GM20000 (cell line): ENCODE measurements at regions not wholly inside any gene's neighbourhood (a gene's known extent, or its start where the extent isn't known, plus 50 kb on each side); places are given as distances from the start of the nearest gene placed in this dataset.

Experiments
- DNase-seq: peaks from one replicate; pipeline ENCODE4 v3.0.0; 2012; ENCODE audit warnings: low spot score
- TF ChIP-seq, protein P1 (sequence below): IDR thresholded peaks from 2 replicates; pipeline ENCODE4 v1.5.1; 2012; ENCODE audit warnings: mild to moderate bottlenecking, control low read depth; ENCODE audit errors: extremely low read depth, missing control alignments

DNA sequence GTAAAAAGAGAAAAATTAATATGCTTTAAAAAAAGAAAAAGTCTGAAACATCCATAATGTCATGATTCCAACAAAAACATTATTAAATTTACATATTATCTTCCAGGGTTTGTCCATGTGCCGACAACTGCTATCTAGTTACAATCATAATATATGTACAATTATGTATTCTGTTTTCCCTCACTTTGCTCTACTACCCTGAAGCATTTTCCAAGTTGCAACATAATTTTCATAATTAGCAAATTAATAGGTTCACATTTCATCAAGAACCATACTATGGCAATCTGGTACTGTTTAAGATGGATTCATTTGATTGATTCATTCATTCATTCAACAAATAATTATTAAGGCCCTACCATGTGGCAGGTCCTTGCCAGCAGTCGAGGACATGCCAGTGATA lies 128.9 kb upstream of the LEF1 start:
- no peak for DNase-seq
- TF ChIP-seq, protein P1, sequence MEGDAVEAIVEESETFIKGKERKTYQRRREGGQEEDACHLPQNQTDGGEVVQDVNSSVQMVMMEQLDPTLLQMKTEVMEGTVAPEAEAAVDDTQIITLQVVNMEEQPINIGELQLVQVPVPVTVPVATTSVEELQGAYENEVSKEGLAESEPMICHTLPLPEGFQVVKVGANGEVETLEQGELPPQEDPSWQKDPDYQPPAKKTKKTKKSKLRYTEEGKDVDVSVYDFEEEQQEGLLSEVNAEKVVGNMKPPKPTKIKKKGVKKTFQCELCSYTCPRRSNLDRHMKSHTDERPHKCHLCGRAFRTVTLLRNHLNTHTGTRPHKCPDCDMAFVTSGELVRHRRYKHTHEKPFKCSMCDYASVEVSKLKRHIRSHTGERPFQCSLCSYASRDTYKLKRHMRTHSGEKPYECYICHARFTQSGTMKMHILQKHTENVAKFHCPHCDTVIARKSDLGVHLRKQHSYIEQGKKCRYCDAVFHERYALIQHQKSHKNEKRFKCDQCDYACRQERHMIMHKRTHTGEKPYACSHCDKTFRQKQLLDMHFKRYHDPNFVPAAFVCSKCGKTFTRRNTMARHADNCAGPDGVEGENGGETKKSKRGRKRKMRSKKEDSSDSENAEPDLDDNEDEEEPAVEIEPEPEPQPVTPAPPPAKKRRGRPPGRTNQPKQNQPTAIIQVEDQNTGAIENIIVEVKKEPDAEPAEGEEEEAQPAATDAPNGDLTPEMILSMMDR, result no peak

GRCh38 chr4:108292229-108292628 lies 123.5 kb upstream of the LEF1 start:
- DNase-seq, result no peak
- TF ChIP-seq, protein P1, result no peak

- TF ChIP-seq, protein P1, result no peak
- no peak for DNase-seq
Measured at GRCh38 chr4:108291137-108291536, 122.4 kb upstream of the LEF1 start.

DNA sequence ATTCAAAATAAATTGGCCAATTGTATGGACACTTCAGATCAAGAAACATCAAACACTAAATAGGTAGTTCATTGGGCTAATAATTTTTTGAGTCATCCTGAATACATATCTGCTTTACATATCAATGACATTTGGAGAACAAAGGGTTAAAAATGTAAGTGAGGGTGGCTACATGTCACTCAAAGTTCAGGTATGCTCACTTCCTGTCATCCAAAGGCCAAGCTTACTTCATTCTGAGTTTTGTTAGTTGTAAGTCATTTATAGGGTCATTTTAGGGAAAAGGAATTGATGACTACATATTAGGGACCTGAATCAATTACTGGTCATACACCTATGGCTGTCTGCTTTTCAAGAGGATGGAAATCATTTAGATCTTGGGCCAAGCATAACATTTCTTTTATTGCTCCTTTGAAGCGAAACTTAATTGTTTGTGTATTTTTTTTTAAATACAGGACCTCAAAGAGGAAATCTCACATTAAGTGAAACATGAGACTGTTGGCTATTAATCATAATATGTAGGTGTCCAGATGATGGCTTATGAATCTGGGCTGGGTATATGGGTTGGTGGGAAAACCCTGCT lies 119.2 kb upstream of the LEF1 start:
- DNase-seq, result no peak
- TF ChIP-seq, protein P1, result no peak

GRCh38 chr4:108280072-108280471 lies 111.3 kb upstream of the LEF1 start:
- DNase-seq, result no peak
- TF ChIP-seq, protein P1, result no peak

GRCh38 chr4:108276690-108277089 lies 108.0 kb upstream of the LEF1 start:
- TF ChIP-seq, protein P1, result no peak
- no peak for DNase-seq

DNA sequence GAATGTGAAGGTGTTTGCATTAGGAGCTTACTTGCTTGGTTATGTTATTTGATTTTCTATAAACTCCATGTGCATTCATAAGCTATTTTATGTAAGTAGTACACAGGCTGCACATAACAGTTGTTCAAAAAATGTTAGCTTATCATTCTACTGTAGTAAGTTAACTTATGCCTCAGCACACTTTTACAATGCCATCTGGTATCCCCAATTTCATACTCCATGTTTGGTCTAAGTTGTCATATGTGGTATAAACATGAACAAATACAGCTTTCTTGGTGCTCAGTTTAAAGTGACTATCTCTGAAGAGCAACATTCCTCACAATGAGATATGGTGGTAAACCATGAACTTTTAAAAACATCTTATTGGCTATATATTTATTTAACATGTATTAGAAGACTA lies 104.3 kb upstream of the LEF1 start:
- DNase-seq, result no peak
- TF ChIP-seq, protein P1, result no peak

DNA sequence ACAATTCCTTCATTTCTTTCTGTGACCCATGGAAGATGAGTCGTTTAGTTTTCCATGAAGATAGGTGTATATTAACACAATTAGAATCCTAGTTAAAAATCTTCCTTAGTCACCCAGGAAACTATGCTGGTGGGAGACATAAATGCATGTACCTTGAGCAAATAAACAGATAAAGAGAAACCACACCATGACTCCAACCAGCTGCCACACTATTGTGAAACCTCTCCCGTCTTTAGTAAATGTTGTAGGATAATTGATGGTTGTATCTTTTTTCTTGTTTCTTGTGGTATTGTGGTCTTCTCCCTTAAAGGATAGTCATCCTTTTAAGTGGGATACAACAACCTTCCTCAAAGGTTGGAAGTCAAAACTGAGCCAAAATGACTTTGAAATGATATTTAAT lies 103.8 kb upstream of the LEF1 start:
- no peak for DNase-seq
- TF ChIP-seq, protein P1, result no peak
